HepG2 (cell line): ENCODE measurements at regions not wholly inside any gene's neighbourhood (a gene's known extent, or its start where the extent isn't known, plus 50 kb on each side); places are given as distances from the start of the nearest gene placed in this dataset.

Experiments used
- ATAC-seq: fragments of 200-7000 bp; cut with Tn5 transposase; 3 replicates; pipeline ENCODE4 v1.9.1; 2020; ENCODE audit warnings: mild to moderate bottlenecking, moderate library complexity
- BruUV-seq: library from RNA; stranded (reverse); fragments of 400-500 nt; replicated peaks from 2 replicates; lab custom pipeline; 2021; lab: Mats Ljungman, UMichigan
- CTCF ChIA-PET: fragments of 300-600 bp; formaldehyde crosslinking; extraction: SDS; loops from one replicate; lab custom pipeline; 2021; ENCODE audit warnings: low total read pairs, inconsistent platforms, low intra/inter-chr PET ratio; lab: Yijun Ruan, JAX
- POLR2A ChIA-PET: fragments of 350-600 bp; sonication (Branson Sonifier 250); formaldehyde crosslinking; loops from one replicate; lab custom pipeline; 2020; ENCODE audit warnings: antibody characterized with exemption, inconsistent platforms; lab: Yijun Ruan, JAX
- DNase-seq: peaks from one replicate; pipeline ENCODE4 v3.0.0-alpha.2; 2015; ENCODE audit warnings: low spot score
- FAIRE-seq: peaks from 3 replicates; lab custom pipeline; 2011; peaks lifted over from hg19 to GRCh38; lab: Jason Lieb, UNC
- H2AFZ ChIP-seq: one replicate; pipeline ENCODE4 v1.6.1; 2011; ENCODE audit warnings: low read length, inconsistent platforms
- H3K27ac ChIP-seq: fragments of 300-600 bp; 3 replicates; pipeline ENCODE4 v1.8.0; 2011; ENCODE audit warnings: mixed run types, mild to moderate bottlenecking, mixed read lengths, low read length, inconsistent platforms; ENCODE audit not compliant: insufficient read depth; ENCODE audit errors: extremely low read length
- H3K27me3 ChIP-seq, 2 experiments: fragments of 200-600 bp in 1 of 2; 2 replicates in 1 of 2; 3 replicates in 1 of 2; pipeline versions ENCODE4 v1.6.0 to v1.8.0; 2011; ENCODE audit warnings: low read length in 2 of 2, mild to moderate bottlenecking in 2 of 2, moderate library complexity in 2 of 2, inconsistent platforms in 1 of 2; ENCODE audit not compliant: insufficient read depth in 2 of 2, control insufficient read depth in 1 of 2
- H3K36me3 ChIP-seq, 2 experiments: fragments of 200-600 bp in 1 of 2; replicated peaks in 1 of 2; 2 replicates in 1 of 2; 3 replicates in 1 of 2; pipeline versions ENCODE4 v1.5.1 to v1.8.0; 2011; ENCODE audit warnings: low read length in 2 of 2, inconsistent platforms in 1 of 2; ENCODE audit not compliant: insufficient read depth in 2 of 2, control insufficient read depth in 1 of 2
- H3K4me1 ChIP-seq: 2 replicates; pipeline ENCODE4 v1.5.1; 2012; ENCODE audit warnings: low read length, inconsistent platforms; ENCODE audit not compliant: insufficient read depth
- H3K4me2 ChIP-seq: 2 replicates; pipeline ENCODE4 v1.6.0; 2011; ENCODE audit warnings: low read depth, low read length, inconsistent platforms
- H3K4me3 ChIP-seq, 3 experiments: fragments of 200-600 bp in 1 of 3; sonication (generic), shearing (Covaris generic) in 1 of 3; replicated peaks in 1 of 3; 2 replicates each; pipeline ENCODE4 v1.5.1; 2011 to 2016; ENCODE audit warnings: low read length in 3 of 3, inconsistent platforms in 2 of 3, low read depth in 2 of 3, mild to moderate bottlenecking in 2 of 3, control low read depth in 1 of 3, mixed read lengths in 1 of 3; ENCODE audit not compliant: insufficient read depth in 1 of 3
- H3K79me2 ChIP-seq: one replicate; pipeline ENCODE4 v1.6.1; 2011; ENCODE audit warnings: low read length, inconsistent platforms; ENCODE audit not compliant: insufficient read depth
- H3K9ac ChIP-seq: 2 replicates; pipeline ENCODE4 v1.6.0; 2011; ENCODE audit warnings: mild to moderate bottlenecking, low read depth, low read length, inconsistent platforms; ENCODE audit not compliant: insufficient read depth
- H3K9me3 ChIP-seq: 2 replicates; pipeline ENCODE4 v1.5.1; 2012; ENCODE audit warnings: mild to moderate bottlenecking, low read length
- H4K20me1 ChIP-seq: 2 replicates; pipeline ENCODE4 v1.6.0; 2011; ENCODE audit warnings: inconsistent platforms, mild to moderate bottlenecking, low read length, moderate library complexity; ENCODE audit not compliant: insufficient read depth
- ATF2 ChIP-seq: sonication (generic); formaldehyde crosslinking; IDR thresholded peaks from 2 replicates; pipeline ENCODE4 v1.4.0; 2020; ENCODE audit warnings: missing genetic modification reagents
- HNF4G ChIP-seq, 2 experiments: sonication (generic) in 1 of 2; formaldehyde crosslinking in 1 of 2; IDR thresholded peaks; 2 replicates each; pipeline versions ENCODE4 v1.4.0 to v1.6.1; 2011 to 2020; ENCODE audit warnings: borderline replicate concordance in 2 of 2, low read depth in 2 of 2, mild to moderate bottlenecking in 2 of 2, low read length in 1 of 2, missing genetic modification reagents in 1 of 2, moderate library complexity in 1 of 2
- MEF2D ChIP-seq: sonication (generic); formaldehyde crosslinking; IDR thresholded peaks from 2 replicates; pipeline ENCODE4 v1.5.1; 2020; ENCODE audit warnings: mild to moderate bottlenecking, missing genetic modification reagents
- PCBP1 ChIP-seq: fragments of 200-400 bp; formaldehyde crosslinking; IDR thresholded peaks from 2 replicates; pipeline ENCODE4 v1.6.1; 2017; ENCODE audit warnings: mild to moderate bottlenecking, low read depth, low read length, borderline replicate concordance
- TEAD3 ChIP-seq: optimal IDR thresholded peaks from 2 replicates; pipeline ENCODE3; 2016; ENCODE audit warnings: borderline replicate concordance
- ZBTB37 ChIP-seq: sonication (generic); formaldehyde crosslinking; IDR thresholded peaks from 2 replicates; pipeline ENCODE4 v1.4.0; 2020; ENCODE audit warnings: mild to moderate bottlenecking, missing genetic modification reagents
- ZNF33A ChIP-seq: sonication (generic); formaldehyde crosslinking; IDR thresholded peaks from 2 replicates; pipeline ENCODE4 v1.5.1; 2020; ENCODE audit warnings: missing genetic modification reagents, mild to moderate bottlenecking, moderate library complexity, borderline replicate concordance
- ZNF431 ChIP-seq: sonication (generic); formaldehyde crosslinking; IDR thresholded peaks from 2 replicates; pipeline ENCODE4 v1.9.0; 2022; ENCODE audit warnings: missing genetic modification reagents, low read depth, mild to moderate bottlenecking, borderline replicate concordance
- ZNF577 ChIP-seq: sonication (generic); formaldehyde crosslinking; IDR thresholded peaks from 2 replicates; pipeline ENCODE4 v1.4.0; 2020; ENCODE audit warnings: mild to moderate bottlenecking, low read depth, missing genetic modification reagents, borderline replicate concordance
- ZNF580 ChIP-seq: IDR thresholded peaks from 2 replicates; pipeline ENCODE4 v1.6.1; 2016; ENCODE audit warnings: low read depth, borderline replicate concordance
- ZNF639 ChIP-seq: conservative IDR thresholded peaks from 2 replicates; pipeline ENCODE4 v1.6.1; 2018; ENCODE audit warnings: missing genetic modification reagents
- ZNF772 ChIP-seq: sonication (generic); formaldehyde crosslinking; IDR thresholded peaks from 2 replicates; pipeline ENCODE4 v1.5.0; 2020; ENCODE audit warnings: mild to moderate bottlenecking, missing genetic modification reagents
- ZNF839 ChIP-seq: sonication (generic); formaldehyde crosslinking; IDR thresholded peaks from 2 replicates; pipeline ENCODE4 v1.4.0; 2020; ENCODE audit warnings: missing genetic modification reagents, mild to moderate bottlenecking, borderline replicate concordance
- WGBS: methylation state at CpG from one replicate; pipeline ENCODE4 v1.1.6; 2017; ENCODE audit warnings: low lambda C conversion rate; 5-methylcytosine and 5-hydroxymethylcytosine counted together
- in situ Hi-C: cut with HindIII; loops from 2 replicates; pipeline ENCODE4 v1.10.0; 2017; ENCODE audit warnings: low pct_unique_long_range_greater_than_20kb; ENCODE audit not compliant: extremely low pct_ligation_motif_present
- intact Hi-C: fragments of 100-400 bp; cut with micrococcal nuclease; formaldehyde crosslinking; loops from one replicate; pipeline ENCODE4 v1.10.0; 2022; ENCODE audit not compliant: unreplicated experiment

GRCh38 chr3:3712971-3713370, 86.3 kb upstream of the LRRN1 start:
- H4K20me1 ChIP-seq = no peaks in the 10 kb centered on the region
- no peaks in the 10 kb centered on the region for H3K79me2 ChIP-seq
- FAIRE-seq = no peak
- intact Hi-C loops (no loop called here), in situ Hi-C loops (no loop called here)
- ChIA-PET POLR2A (no interaction called here), CTCF (no interaction called here)
- no peak for ATAC-seq
- H2AFZ ChIP-seq = no peak overlapping the region
- no peaks in the 10 kb centered on the region for H3K9me3 ChIP-seq
- H3K9ac ChIP-seq = no peak overlapping the region
- BruUV-seq = no TSS peak
- H3K4me3 ChIP-seq = no peak overlapping the region
- 2% methylated on average over 6 of the region's 6 CpGs for WGBS
- H3K27me3 ChIP-seq = no peaks in the 10 kb centered on the region
- no peak overlapping the region for H3K27ac ChIP-seq
- H3K36me3 ChIP-seq = no peaks in the 10 kb centered on the region
- no peak overlapping the region for H3K4me2 ChIP-seq
- no peak for DNase-seq
- no peak for TF ChIP-seq ZNF580 (CRISPR knock-in tag)
- TF ChIP-seq ZNF577 (CRISPR knock-in tag) = no peak
- no peak for TF ChIP-seq PCBP1
- no peak for TF ChIP-seq MEF2D (CRISPR knock-in tag)
- TF ChIP-seq ZNF33A = no peak
- no peak for TF ChIP-seq ZNF772
- no peak for TF ChIP-seq ZNF431 (CRISPR knock-in tag)
- H3K4me1 ChIP-seq = no peaks in the 10 kb centered on the region

- Histone ChIP-seq H3K36me3 (no peaks in the 10 kb centered on the region), H3K9ac (no peak overlapping the region), H3K27me3 (no peaks in the 10 kb centered on the region), H3K9me3 (no peaks in the 10 kb centered on the region), H2AFZ (no peak overlapping the region), H3K4me1 (no peaks in the 10 kb centered on the region), H3K4me3 (no peak overlapping the region), H3K27ac (no peak overlapping the region), H4K20me1 (no peaks in the 10 kb centered on the region), H3K4me2 (no peak overlapping the region), H3K79me2 (no peaks in the 10 kb centered on the region)
- POLR2A ChIA-PET = no interaction called here
- DNase-seq (no peak), FAIRE-seq (no peak), ATAC-seq (no peak)
- CTCF ChIA-PET = no interaction called here
- in situ Hi-C loops = no loop called here
- intact Hi-C loops = no loop called here
- BruUV-seq = no TSS peak
- TF ChIP-seq ZNF839 (no peak), ZBTB37 (CRISPR knock-in tag) (no peak), HNF4G (IDR thresholded peaks at IDR 0.05; ENCODE audit: borderline replicate concordance, low read depth, low read length) (no peak), HNF4G (CRISPR knock-in tag; IDR thresholded peaks at IDR 0.05; ENCODE audit: borderline replicate concordance, low read depth) (no peak), TEAD3 (CRISPR knock-in tag) (no peak), ATF2 (CRISPR knock-in tag) (no peak), ZNF639 (no peak)
Measured at GRCh38 chr3:3708769-3709115, 90.5 kb upstream of the LRRN1 start.
